ENCODE measurements at regions not wholly inside any gene's neighbourhood (a gene's known extent, or its start where the extent isn't known, plus 50 kb on each side); places are given as distances from the start of the nearest gene placed in this dataset.

GRCh38 chr20:54364919-54365318 is 110.5 kb upstream of the DOK5 start:
- no peaks in the 10 kb centered on the region for H3K4me1 Mint-ChIP-seq
- intact Hi-C loops (cut with micrococcal nuclease) = no loop called here
- peaks cover 0 to under 1% (median 0%) of the 10 kb centered on the region in 7 donors for H3K9me3 Mint-ChIP-seq
- H2AFZ ChIP-seq (ENCODE audit: insufficient read depth, low read depth, low read length, poor library complexity, severe bottlenecking) = no peak overlapping the region
- no peak overlapping the region for H3K4me3 Mint-ChIP-seq
- H4K20me1 ChIP-seq (ENCODE audit: insufficient read depth, low read length) = no peaks in the 10 kb centered on the region
- 100% methylated on average over 1 of the region's 6 CpGs for WGBS (ENCODE audit: insufficient coverage)
- no peaks in the 10 kb centered on the region for H3K36me3 Mint-ChIP-seq
- no peaks in the 10 kb centered on the region for H3K4me1 ChIP-seq (ENCODE audit: control insufficient read depth in 1 of 2, insufficient read depth in 2 of 2, low read length in 2 of 2)
- H3K27me3 ChIP-seq (ENCODE audit: control insufficient read depth in 2 of 2, insufficient read depth in 2 of 2, low read length in 2 of 2) = peaks cover 0 to 2% of the 10 kb centered on the region in 2 donors
- no peak overlapping the region for H3K4me3 ChIP-seq (replicated peaks in 1 of 3; ENCODE audit: low read depth in 2 of 3, low read length in 3 of 3)
- DNase-seq = no peak
- H3K4me2 ChIP-seq (replicated peaks; ENCODE audit: extremely low read depth, low read length, poor library complexity, severe bottlenecking) = no peak overlapping the region
- no peak overlapping the region for H3K27ac Mint-ChIP-seq
- no peaks in the 10 kb centered on the region for H3K36me3 ChIP-seq (replicated peaks in 1 of 2; ENCODE audit: control insufficient read depth in 1 of 2, insufficient read depth in 2 of 2, low read length in 2 of 2)
- H3K27me3 Mint-ChIP-seq (ENCODE audit: low read depth in 3 of 3) = peaks cover 0 to 1% (median 0%) of the 10 kb centered on the region in 3 donors
- H3K27ac ChIP-seq (ENCODE audit: low read depth in 1 of 2, low read length in 2 of 2) = no peak overlapping the region
- H3K9me3 ChIP-seq (replicated peaks in 1 of 2; ENCODE audit: control insufficient read depth in 1 of 2, insufficient read depth in 1 of 2, low read length in 2 of 2) = no peaks in the 10 kb centered on the region
- no peak overlapping the region for H3K9ac ChIP-seq (ENCODE audit: insufficient read depth, low read length, poor library complexity, severe bottlenecking)
- no peak for TF ChIP-seq CTCF (IDR thresholded peaks at IDR 0.05)
- no peaks in the 10 kb centered on the region for H3K79me2 ChIP-seq (ENCODE audit: insufficient read depth, low read length)

- Histone ChIP-seq H4K20me1 (ENCODE audit: insufficient read depth, low read length) (no peaks in the 10 kb centered on the region), H3K4me1 (ENCODE audit: control insufficient read depth in 1 of 2, insufficient read depth in 2 of 2, low read length in 2 of 2) (no peaks in the 10 kb centered on the region), H3K36me3 (replicated peaks in 1 of 2; ENCODE audit: control insufficient read depth in 1 of 2, insufficient read depth in 2 of 2, low read length in 2 of 2) (no peaks in the 10 kb centered on the region), H3K27me3 (ENCODE audit: control insufficient read depth in 2 of 2, insufficient read depth in 2 of 2, low read length in 2 of 2) (peaks cover 0 to 2% of the 10 kb centered on the region in 2 donors), H3K9me3 (replicated peaks in 1 of 2; ENCODE audit: control insufficient read depth in 1 of 2, insufficient read depth in 1 of 2, low read length in 2 of 2) (no peaks in the 10 kb centered on the region), H3K4me2 (replicated peaks; ENCODE audit: extremely low read depth, low read length, poor library complexity, severe bottlenecking) (no peak overlapping the region), H2AFZ (ENCODE audit: insufficient read depth, low read depth, low read length, poor library complexity, severe bottlenecking) (no peak overlapping the region), H3K27ac (ENCODE audit: low read depth in 1 of 2, low read length in 2 of 2) (no peak overlapping the region), H3K4me3 (replicated peaks in 1 of 3; ENCODE audit: low read depth in 2 of 3, low read length in 3 of 3) (no peak overlapping the region), H3K79me2 (ENCODE audit: insufficient read depth, low read length) (no peaks in the 10 kb centered on the region), H3K9ac (ENCODE audit: insufficient read depth, low read length, poor library complexity, severe bottlenecking) (no peak overlapping the region)
- Mint-ChIP-seq H3K9me3 (peaks cover 0 to 3% (median 0%) of the 10 kb centered on the region in 7 donors), H3K4me3 (no peak overlapping the region), H3K4me1 (no peaks in the 10 kb centered on the region), H3K36me3 (no peaks in the 10 kb centered on the region), H3K27ac (no peak overlapping the region), H3K27me3 (ENCODE audit: low read depth in 3 of 3) (peaks cover 0 to 1% (median 0%) of the 10 kb centered on the region in 3 donors)
- WGBS (ENCODE audit: insufficient coverage) = no CpG with 5 or more reads among the region's 5 CpGs
- intact Hi-C loops (cut with micrococcal nuclease) = no loop called here
- no peak for DNase-seq
- no peak for TF ChIP-seq CTCF (IDR thresholded peaks at IDR 0.05)
Observed at GRCh38 chr20:54366669-54367344, 108.6 kb upstream of the DOK5 start.

Measured in CD14-positive monocyte (primary cell).